GM18499 (cell line): ENCODE measurements at regions not wholly inside any gene's neighbourhood (a gene's known extent, or its start where the extent isn't known, plus 50 kb on each side); places are given as distances from the start of the nearest gene placed in this dataset.

ENCODE experiments used
- ATAC-seq: cut with Tn5 transposase; IDR thresholded peaks from one replicate; pipeline ENCODE4 v1.9.1; 2021; ENCODE audit warnings: moderate number of reproducible peaks; ENCODE audit not compliant: insufficient read depth, unreplicated experiment

DNA sequence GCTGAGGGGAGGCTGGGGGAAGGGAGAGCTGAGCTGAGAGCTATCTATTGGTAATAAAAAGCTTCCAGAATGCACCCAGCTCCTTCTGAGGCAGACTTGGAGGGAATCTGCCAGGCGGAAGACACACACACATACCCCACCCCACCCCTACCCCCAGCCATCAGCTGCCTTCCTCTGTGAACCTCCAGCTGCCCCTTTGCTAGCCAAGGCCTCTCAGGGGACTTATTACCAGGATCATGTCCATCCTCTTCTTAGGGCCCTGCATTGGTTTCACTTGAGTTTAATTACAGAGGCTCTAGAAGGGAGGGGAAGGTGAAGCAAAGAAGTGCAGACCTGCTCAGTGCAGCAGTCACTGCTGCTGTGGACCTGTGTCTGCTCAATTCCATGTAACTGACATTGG is 156.4 kb downstream of the OMA1 start:
- no peak for ATAC-seq

DNA sequence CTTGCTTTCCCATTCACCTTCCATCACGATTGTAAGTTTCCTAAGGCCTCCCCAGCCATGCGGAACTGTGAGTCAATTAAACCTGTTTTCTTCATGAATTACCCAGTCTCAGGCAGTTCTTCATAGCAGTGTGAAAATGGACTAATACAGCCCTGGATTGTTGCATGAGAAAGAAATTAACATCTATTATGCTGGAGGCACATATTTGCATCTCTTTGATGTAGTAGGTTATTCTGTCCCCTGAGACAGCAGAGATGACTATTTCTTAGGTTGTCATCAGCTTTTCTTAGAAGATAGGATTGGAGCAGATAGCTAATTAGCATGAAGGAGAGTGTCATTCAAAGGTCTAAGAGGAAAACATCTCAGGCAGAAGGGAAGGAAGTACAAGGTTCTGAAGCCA is 166.2 kb downstream of the OMA1 start:
- ATAC-seq: no peak

DNA sequence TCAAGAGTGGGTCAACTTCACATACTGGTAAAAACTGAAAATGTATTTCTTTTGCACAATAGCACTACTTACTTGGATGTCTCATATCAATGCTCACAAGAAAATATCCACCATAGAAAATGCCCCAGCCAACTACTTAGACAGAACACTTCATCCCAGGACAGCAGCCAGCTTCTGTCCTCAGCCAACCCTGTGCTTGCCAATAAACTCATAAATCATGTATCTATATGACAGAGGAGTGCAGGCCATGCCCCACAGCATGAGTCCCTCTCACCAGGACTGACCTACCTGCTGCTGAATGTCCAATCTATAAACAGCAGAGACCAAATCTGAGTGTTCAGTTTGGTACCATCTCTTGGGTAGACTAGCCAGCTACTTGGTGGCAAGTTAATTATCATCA is 179.3 kb downstream of the OMA1 start:
- no peak for ATAC-seq

DNA sequence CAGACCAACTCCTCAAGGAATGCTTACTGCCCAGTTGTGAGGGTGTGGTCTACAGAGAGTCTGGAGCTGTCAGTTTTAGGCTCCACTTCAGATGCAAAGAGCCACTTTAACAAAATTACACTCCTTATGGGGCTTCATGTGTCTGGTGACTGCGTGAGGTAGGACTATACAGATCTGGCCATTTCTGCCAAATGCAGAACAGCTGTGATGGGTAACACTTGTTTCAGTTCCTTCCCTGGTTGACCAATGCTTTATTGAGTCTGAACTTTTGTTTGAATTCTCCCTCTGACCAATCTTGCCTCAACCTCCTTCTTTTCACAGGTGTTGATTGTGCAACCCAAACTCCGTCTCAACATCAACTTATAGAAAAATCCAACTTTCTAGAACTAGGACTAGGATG is 181.2 kb downstream of the OMA1 start:
- no peak for ATAC-seq

DNA sequence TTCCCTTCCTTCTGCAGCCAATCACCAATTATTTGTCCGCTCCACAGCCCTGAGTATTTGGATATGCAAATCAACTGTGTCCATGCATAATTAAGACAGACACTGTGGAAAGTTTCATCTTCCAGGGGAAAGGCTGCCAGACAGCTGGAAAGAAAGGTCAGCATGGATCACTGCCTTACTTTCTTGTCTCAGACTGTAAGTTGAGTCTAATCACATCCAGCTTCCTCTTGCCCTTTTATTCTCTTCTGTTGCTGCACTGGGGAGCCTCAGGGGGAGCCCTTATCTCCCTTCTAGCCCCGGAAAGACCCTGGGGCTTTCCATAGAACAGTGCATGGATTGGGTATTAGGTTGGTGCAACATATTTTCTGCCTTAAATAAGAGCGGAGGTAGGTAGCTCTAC is 182.9 kb downstream of the OMA1 start:
- ATAC-seq: no peak

DNA sequence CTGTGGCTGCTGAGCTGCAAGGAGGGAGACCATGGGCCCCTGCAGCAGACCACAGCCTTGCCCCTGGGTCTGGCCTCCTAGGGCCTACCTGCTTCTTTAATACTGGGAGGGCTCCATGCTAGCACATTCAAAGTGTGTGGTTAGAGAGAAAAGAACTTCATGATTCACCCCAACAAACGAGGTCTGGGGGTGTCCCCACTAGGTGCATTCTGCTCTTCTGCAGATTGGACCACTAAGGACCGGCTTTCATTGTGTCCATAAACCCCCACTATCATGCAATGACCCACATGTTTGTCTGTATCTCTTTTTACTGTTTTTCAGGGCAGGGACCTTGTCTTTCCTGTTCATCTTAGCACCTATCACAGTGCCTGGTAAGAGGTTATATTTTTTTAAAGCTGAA is 185.4 kb downstream of the OMA1 start:
- ATAC-seq: no peak

DNA sequence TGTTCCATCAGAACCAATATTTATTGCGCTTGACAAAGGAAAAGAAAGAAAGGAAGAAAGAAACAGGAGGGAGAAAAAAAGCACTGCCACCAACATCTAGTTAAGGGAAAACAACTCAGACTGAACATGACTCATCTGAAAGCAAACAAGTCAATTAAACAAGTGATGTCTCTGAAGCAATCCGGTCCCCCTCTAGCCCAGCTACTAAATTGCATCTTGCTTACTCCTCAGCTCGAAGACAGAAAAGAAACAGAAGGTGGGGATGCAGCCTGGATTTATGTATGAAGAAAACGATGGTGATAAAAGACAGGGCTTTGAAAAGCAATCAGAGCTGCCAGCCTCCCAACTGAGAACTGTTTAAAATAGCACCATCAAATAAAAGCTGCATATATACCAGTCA is 188.2 kb downstream of the OMA1 start:
- ATAC-seq: no peak

DNA sequence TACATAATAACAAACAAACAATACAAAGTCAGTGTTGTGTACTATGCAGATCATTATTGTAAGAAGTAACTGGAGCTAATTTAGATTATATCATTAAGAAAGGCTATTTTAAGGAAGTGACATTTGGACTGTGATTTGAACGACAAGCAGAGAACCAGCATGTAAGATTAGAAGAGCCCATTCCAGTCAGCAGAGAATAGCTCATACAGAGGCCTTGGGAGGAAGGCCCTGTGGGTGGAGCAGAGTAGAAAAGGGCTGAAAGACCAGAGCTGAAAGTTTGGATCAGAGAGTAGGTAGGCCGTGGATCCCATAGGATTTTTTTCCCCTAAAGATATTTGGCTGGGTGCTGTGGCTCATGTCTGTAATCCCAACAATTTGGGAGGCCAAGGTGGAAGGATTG is 190.1 kb downstream of the OMA1 start:
- ATAC-seq: no peak

DNA sequence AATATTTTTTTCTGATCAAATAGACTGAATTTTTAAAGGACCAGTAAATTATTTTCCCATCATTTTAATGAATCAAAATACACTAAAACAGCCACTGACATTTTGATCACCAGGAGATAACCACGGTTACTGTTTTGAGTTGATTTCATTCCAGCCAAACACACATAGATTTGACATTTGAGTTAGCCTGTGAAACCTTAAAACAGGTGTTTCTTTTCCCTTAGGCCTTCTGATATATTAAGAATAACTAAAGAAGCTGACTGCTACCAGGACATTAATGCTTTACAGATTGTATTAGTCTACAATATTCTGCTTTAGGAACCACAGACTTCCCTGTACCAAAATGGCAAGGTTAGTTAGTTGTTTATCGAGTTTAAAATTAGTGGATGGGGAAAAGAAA is 193.4 kb downstream of the OMA1 start:
- no peak for ATAC-seq

DNA sequence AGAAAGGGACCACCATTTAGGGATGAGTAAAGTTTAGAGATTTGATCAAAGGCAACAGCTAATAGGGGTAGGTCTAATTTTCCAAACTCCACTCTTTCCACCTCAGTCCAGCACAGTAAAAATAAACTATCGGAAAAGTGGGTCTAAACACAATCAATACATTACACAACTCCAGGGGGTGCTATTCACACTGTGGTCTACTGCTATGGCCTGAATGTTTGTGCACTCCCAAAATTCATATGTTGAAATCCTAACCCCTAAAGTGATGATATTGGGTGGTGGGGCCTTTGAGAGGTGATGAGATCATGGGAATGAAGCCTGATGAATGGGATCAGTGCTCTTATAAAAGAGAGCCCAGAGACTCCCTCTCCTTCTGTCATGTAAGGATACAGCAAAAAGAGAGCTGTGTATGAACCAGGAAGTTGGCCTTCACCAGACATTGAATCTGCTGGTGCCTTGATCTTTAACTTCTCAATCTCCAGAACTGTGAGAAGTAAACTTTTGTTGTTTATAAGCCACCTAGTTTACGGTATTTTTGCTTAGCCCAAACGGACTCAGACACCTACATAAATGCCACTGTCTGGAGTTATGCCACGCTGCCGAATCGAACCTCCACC is 193.9 kb downstream of the OMA1 start:
- no peak for ATAC-seq

DNA sequence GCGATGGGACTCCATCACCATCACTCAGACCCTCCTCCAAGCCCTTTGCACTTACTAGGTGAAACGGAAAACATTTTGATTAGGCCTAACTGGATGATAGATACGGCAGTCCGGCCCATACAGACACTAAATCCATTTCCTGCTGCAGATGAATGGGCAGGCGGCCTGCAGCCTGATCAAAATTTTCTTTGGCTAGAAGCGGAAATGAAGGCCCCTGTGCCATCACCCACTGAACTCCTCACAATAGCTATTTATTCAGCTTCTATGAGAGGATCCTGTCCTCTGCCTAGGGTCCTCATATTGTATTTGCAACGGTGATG is 200.5 kb downstream of the OMA1 start:
- no peak for ATAC-seq

DNA sequence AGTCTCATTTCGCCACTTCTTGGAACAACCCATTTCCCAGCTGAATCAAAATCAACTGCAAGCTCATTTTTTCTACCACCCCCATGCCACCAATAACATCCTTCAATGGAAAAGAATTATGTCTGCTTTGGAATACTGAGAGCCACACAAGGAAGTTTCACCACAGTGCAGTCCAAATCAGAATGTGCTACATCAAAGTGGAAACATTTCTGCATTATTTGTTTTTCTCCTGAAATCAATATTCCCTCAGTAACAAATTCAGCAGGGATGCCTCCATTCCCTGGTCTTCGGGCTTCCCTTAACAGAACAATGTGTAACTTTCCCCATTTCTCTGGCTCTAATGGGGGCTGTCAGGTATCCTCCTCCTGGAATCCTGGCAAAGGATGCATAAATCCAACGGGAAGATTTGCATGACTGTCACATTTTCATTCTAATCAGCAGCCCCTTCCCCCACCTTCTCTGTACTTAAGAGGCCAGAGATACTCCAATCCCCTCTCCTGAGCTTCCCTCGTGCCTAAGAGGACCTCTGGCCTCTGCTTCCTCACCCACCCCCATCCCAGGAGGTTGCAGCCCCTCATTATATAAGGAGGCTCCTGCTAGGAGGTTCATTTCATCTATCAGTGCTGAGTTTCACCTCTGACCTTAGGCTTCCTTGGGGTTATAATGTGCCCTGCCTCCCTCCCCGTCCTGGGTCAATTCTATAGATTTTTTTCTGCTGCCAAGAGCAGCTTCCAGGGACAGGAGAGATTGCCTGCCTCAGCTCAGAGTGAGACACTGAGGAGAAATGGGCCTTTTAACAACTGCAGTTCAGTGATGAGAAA is 201.1 kb downstream of the OMA1 start:
- ATAC-seq: no peak

DNA sequence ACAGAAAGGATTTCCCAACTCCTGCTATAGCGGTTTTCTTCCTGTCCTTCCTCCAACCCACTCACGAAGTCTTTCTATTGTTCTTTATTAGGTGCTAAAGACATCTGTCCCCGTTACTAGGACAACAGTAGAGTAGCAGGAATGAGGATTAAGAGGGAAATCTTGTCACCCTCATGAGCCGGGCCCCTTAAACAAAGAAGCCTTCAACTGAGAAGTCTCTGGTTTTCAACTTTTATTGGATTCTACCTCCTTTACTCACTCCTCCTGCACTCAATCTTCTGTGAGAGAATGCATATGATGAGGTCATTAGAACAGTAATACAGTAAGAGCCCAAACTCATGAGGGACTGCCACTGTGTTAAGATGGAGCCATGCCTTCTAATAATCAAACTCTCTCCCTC is 206.3 kb downstream of the OMA1 start:
- no peak for ATAC-seq

DNA sequence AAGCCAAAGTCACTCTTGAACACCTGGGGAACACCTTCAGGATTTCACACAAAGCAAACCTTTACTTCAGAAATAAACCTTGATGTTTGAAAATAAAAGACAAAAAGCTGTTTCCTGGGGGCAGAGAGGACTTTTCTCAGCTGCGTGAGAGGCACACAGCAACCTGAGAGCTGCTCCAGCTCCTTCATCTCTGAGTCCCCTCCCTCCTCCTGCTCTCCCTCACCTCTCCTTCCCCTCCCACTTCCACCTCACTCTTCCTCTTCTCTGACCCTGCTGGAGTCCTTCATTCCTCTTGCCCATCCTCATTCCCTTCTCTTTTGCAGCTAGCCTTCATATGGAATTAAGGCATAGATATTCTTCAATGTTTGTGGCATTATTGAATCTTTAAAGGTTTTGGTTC is 208.4 kb downstream of the OMA1 start:
- no peak for ATAC-seq

DNA sequence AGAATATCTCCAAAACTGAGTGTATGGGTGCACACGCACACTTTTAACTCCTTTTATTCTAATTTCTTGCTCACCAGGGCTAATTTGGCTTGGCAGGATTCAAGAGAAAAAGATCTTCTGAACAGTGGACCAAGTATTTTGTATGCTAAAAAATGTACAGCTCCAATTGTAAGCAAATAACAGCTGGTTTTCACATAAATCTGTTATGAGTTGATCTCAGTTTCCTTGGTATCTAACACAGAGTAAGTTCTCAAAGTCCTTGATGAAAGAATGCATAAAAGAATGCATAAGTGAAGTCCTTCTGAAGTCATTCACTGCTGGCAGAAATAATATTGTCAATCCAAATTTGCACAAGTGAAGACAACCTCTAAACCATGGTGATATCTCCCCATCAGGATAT is 213.0 kb downstream of the OMA1 start:
- no peak for ATAC-seq

DNA sequence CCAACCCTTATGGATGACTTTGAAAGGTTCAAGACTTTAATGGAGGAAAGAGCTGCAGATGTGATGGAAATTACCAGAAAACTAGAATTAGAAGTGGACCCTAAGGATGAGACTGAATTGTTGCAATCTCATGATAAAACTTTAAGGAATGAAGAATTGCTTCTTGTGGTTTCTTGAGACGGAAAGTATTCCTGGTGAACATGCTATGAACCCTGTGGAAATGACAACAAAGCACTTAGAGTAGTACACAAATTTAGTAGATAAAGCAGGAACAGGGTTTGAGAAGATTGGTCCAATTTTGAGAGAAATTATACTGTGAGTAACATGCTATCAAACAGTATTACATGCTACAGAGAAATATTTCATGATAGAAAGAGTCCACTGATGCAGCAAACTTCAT is 215.4 kb downstream of the OMA1 start:
- ATAC-seq: no peak

DNA sequence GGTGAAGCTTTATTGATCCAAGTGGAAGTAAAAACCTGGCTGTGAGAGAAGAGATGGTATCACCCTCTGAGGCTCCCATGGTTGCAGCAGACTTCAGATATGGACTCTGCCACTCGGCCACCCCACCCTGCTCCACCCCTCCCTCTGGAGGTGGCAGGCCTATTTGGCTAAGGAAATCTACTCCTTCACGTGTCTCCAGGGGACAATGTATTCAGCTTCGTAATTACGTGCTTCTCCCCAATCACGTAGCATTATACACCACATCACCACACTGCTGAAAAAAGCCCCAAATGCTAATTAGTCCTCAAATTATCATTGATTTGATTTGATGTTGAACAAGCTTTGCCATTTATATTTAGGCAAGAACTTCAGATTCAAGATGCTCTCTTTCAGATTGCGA is 220.7 kb downstream of the OMA1 start:
- ATAC-seq: no peak

DNA sequence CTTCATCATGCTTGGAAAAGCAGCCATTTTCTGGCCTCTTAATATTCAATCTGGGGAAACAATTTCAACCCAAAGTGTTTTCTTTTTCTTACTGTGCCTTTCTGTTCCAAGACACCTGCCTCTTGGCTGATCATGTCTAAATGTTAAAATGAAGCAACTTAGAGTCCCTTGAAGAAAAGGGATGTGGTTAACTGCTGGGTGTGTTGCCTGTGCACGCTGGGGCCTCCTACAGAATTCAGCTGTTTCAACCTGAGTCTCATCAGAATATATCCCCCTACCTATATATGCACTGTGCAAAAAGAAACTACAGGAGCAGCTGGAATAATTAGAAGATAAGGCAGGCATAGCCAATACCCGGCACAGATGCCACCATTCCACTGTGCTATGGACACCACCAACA is 222.0 kb downstream of the OMA1 start:
- no peak for ATAC-seq

DNA sequence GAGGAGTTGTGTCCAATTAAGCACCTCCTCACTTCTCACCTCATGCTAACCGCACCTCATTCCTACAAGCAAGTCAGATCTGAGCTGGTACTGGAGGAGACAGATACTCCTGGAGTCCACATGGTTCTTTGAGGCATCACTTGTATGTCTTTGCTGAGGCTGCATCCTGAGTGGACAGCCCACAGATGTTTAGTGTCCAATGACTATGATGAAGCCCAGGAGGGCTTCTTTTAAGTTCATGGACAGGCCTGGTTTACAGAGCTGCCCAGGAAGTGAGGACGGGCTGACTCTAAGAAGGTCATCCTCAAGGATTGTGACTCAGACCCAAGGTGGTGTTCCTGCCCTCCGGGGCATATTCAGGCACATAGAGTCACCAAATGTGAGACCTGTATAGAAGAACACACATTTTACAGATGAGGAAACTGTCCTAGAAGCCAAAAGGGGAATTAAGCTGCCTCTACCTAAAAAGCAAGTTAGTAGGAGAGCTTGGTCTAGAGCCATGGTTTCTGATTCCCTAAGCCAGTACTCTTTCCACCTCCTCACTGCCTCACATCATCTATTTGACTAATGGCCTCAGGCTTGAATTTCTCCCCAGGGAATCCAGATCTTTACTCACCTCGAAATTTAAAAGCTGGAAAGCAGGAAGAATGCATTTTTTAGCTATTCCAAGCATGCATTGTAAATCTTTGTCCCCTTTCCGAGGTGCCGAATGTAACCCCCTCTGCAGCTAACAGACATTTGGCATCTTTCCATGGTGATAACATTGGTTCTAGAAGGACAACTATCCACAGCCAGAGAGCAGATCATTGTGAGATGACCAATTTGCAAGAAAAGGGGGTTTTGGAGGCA is 228.1 kb downstream of the OMA1 start:
- ATAC-seq: no peak

DNA sequence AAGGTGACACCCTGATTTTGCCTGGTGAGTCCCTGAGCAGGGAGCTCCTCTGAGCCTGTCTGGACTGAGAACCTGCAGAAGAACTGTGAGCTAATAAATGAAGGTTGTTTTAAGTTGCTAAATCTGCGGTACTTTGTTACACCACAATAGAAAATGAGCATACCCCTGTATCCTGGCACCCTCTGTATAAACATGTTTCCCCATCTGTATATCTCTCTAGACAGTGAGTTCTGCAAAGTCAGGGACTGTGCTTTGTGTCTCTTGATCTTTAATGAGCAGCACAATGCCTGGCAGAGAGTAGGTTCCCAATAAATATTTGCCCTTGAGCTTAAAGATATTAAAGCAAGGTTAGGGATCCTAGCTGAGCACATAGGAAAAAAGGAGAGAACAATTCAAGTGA is 228.8 kb downstream of the OMA1 start:
- ATAC-seq: no peak

DNA sequence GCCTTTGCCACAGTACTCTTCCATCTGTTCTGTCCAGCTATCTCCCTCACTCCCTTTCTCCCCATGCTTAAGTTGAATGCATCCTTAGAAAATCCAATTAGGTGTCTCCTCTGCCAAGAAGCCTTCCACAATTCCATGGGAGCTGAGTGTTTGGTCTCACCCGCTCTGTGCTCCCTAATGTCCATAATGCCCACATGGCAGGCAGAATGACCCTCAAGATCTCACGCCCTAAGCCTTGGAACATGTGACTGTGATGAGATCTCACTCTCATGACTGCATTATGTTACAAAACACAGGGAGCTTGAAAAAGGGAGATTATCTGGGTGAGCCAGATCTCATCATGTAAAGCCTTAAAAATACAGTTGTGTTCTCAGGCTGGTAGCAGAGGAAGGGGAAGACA is 229.4 kb downstream of the OMA1 start:
- no peak for ATAC-seq

DNA sequence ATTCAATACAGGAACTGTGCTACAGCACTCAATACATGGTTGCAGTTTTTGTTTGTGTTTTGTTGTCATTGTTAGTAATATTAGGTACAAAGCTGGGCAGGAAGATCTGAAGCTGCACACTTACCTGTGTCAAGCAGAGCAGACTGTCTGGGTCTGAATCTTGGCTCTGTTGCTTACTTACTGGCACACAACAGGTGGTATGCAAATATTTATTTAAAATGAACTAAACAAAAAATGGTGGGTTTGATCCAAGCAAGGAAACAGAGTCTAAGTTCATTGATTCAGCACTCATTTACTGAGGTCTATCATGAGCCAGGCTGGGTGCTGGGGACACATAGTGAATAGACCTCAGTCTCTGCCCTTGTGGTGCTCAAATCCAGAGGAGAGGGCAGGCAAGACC is 230.4 kb downstream of the OMA1 start:
- ATAC-seq: no peak
